GM20000 (cell line): ENCODE measurements at regions not wholly inside any gene's neighbourhood (a gene's known extent, or its start where the extent isn't known, plus 50 kb on each side); places are given as distances from the start of the nearest gene placed in this dataset.

Experiments used
- DNase-seq: peaks from one replicate; pipeline ENCODE4 v3.0.0; 2012; ENCODE audit warnings: low spot score
- CTCF ChIP-seq: IDR thresholded peaks from 2 replicates; pipeline ENCODE4 v1.5.1; 2012; ENCODE audit warnings: mild to moderate bottlenecking, control low read depth; ENCODE audit errors: extremely low read depth, missing control alignments

GRCh38 chrX:15909605-15910004, 55.0 kb upstream of the AP1S2 start:
- no peak for DNase-seq
- TF ChIP-seq CTCF: no peak

- no peak for TF ChIP-seq CTCF
- DNase-seq: no peak
These were observed 54.1 kb upstream of the AP1S2 start for GRCh38 chrX:15908603-15909290.

- DNase-seq: no peak
These were observed 51.7 kb upstream of the AP1S2 start for GRCh38 chrX:15906041-15906943.

More at GRCh38 chrX:15906041-15906943, 51.7 kb upstream of the AP1S2 start:
- TF ChIP-seq CTCF: no peak
